Calu3 (cell line): ENCODE measurements at regions not wholly inside any gene's neighbourhood (a gene's known extent, or its start where the extent isn't known, plus 50 kb on each side); places are given as distances from the start of the nearest gene placed in this dataset.

Source experiments
- BruUV-seq: library from RNA; stranded (reverse); fragments of 400-500 nt; replicated peaks from 2 replicates; lab custom pipeline; 2021; lab: Mats Ljungman, UMichigan
- CTCF ChIA-PET: fragments of 300-600 bp; sonication (Branson Sonifier 250); formaldehyde crosslinking; loops from one replicate; lab custom pipeline; 2022; ENCODE audit warnings: antibody characterized with exemption; lab: Charles Lee
- DNase-seq: peaks from one replicate; pipeline ENCODE4 v3.0.0; 2022
- H3K27ac Mint-ChIP-seq: one replicate; pipeline ENCODE4 v1.8.0; 2022; ENCODE audit warnings: mixed read lengths; ENCODE audit not compliant: unreplicated experiment
- H3K27me3 Mint-ChIP-seq: one replicate; pipeline ENCODE4 v1.8.0; 2022; ENCODE audit warnings: mixed read lengths; ENCODE audit not compliant: unreplicated experiment
- H3K36me3 Mint-ChIP-seq: one replicate; pipeline ENCODE4 v1.8.0; 2022; ENCODE audit warnings: mild to moderate bottlenecking, moderate library complexity, mixed read lengths; ENCODE audit not compliant: insufficient read depth, unreplicated experiment
- H3K4me1 Mint-ChIP-seq: one replicate; pipeline ENCODE4 v1.8.0; 2022; ENCODE audit warnings: mild to moderate bottlenecking, low read depth, mixed read lengths; ENCODE audit not compliant: unreplicated experiment
- H3K4me3 Mint-ChIP-seq: one replicate; pipeline ENCODE4 v1.8.0; 2022; ENCODE audit warnings: mild to moderate bottlenecking, low read depth, moderate library complexity, mixed read lengths; ENCODE audit not compliant: unreplicated experiment
- H3K9me3 Mint-ChIP-seq: one replicate; pipeline ENCODE4 v1.8.0; 2022; ENCODE audit warnings: low read depth, mixed read lengths; ENCODE audit not compliant: unreplicated experiment
- intact Hi-C: fragments of 100-400 bp; cut with micrococcal nuclease; formaldehyde crosslinking; loops from one replicate; pipeline ENCODE4 v1.10.0; 2022; ENCODE audit not compliant: unreplicated experiment
- TF ChIP-seq, protein P1 (sequence below): fragments of 200-600 bp; IDR thresholded peaks from one replicate; pipeline ENCODE4 v1.8.0; 2022; ENCODE audit warnings: antibody characterized with exemption; ENCODE audit not compliant: unreplicated experiment

DNA sequence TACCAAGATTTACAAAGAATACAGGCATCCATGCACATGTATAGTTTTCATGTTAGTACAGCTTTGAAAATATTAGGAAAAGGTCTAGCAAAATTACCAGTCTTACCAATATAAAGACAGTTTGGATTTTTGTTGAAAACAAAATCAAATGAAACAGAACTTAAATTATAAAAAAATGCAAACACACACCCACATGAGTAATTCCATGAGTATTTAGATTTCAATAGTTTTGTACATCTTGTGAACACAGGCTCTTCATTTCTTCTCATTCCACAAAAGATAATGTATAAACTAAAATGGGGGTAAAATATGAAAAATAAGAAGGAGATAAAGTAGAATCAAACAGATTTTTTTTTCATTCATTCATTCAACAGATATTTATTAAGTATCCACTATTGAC, 682.2 kb upstream of the ANKRD30A start:
- DNase-seq: no peak
- Mint-ChIP-seq H3K36me3 (no peaks in the 10 kb centered on the region), H3K27me3 (no peaks in the 10 kb centered on the region), H3K4me1 (no peaks in the 10 kb centered on the region), H3K4me3 (no peak overlapping the region), H3K27ac (no peak overlapping the region), H3K9me3 (peaks cover 12% of the 10 kb centered on the region)
- CTCF ChIA-PET: no interaction called here
- TF ChIP-seq, protein P1, sequence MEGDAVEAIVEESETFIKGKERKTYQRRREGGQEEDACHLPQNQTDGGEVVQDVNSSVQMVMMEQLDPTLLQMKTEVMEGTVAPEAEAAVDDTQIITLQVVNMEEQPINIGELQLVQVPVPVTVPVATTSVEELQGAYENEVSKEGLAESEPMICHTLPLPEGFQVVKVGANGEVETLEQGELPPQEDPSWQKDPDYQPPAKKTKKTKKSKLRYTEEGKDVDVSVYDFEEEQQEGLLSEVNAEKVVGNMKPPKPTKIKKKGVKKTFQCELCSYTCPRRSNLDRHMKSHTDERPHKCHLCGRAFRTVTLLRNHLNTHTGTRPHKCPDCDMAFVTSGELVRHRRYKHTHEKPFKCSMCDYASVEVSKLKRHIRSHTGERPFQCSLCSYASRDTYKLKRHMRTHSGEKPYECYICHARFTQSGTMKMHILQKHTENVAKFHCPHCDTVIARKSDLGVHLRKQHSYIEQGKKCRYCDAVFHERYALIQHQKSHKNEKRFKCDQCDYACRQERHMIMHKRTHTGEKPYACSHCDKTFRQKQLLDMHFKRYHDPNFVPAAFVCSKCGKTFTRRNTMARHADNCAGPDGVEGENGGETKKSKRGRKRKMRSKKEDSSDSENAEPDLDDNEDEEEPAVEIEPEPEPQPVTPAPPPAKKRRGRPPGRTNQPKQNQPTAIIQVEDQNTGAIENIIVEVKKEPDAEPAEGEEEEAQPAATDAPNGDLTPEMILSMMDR: no peak
- intact Hi-C loops: no loop called here
- no TSS peak for BruUV-seq

GRCh38 chr10:36441557-36441956, 683.8 kb upstream of the ANKRD30A start:
- H3K9me3 Mint-ChIP-seq: peaks cover 11% of the 10 kb centered on the region
- BruUV-seq: no TSS peak
- H3K27me3 Mint-ChIP-seq: no peaks in the 10 kb centered on the region
- no peak overlapping the region for H3K4me3 Mint-ChIP-seq
- no peak for DNase-seq
- no peak overlapping the region for H3K27ac Mint-ChIP-seq
- H3K4me1 Mint-ChIP-seq: no peaks in the 10 kb centered on the region
- intact Hi-C loops: no loop called here
- TF ChIP-seq, protein P1: no peak
- no peaks in the 10 kb centered on the region for H3K36me3 Mint-ChIP-seq
- CTCF ChIA-PET: no interaction called here

- no TSS peak for BruUV-seq
- CTCF ChIA-PET: no interaction called here
- TF ChIP-seq, protein P1: no peak
- DNase-seq: no peak
- intact Hi-C loops: no loop called here
- H3K36me3 Mint-ChIP-seq: no peaks in the 10 kb centered on the region
- H3K4me1 Mint-ChIP-seq: no peaks in the 10 kb centered on the region
- H3K27ac Mint-ChIP-seq: no peak overlapping the region
- no peak overlapping the region for H3K4me3 Mint-ChIP-seq
- peaks cover 9% of the 10 kb centered on the region for H3K9me3 Mint-ChIP-seq
- H3K27me3 Mint-ChIP-seq: no peaks in the 10 kb centered on the region
These were observed 684.9 kb upstream of the ANKRD30A start for GRCh38 chr10:36440539-36440938.

- Mint-ChIP-seq H3K36me3 (no peaks in the 10 kb centered on the region), H3K27me3 (no peaks in the 10 kb centered on the region), H3K9me3 (peaks cover 9% of the 10 kb centered on the region), H3K4me3 (no peak overlapping the region), H3K27ac (no peak overlapping the region), H3K4me1 (no peaks in the 10 kb centered on the region)
- BruUV-seq: no TSS peak
- CTCF ChIA-PET: no interaction called here
- TF ChIP-seq, protein P1: no peak
- intact Hi-C loops: no loop called here
- no peak for DNase-seq
These were observed 688.0 kb upstream of the ANKRD30A start for GRCh38 chr10:36437367-36437766.

DNA sequence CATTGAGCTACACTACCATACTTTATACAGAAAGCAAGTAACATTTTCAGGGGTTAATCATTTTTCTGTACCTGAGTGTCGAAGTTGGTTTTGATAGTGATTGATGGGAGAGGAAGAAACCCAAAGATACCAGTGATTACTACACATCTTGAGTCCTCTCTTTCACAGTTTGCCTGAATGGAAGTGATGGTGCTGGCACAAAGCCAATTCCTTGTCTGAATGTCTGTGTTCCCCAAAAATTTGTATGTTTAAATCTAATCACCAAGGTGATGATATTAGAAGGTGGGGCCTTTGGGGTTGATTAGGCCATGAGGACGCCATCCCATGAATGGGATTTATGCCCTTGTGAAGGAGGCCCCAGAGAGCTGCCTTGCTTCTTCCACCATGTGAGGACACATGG, 696.9 kb upstream of the ANKRD30A start:
- CTCF ChIA-PET: no interaction called here
- H3K4me3 Mint-ChIP-seq: no peak overlapping the region
- TF ChIP-seq, protein P1: no peak
- intact Hi-C loops: no loop called here
- DNase-seq: no peak
- H3K36me3 Mint-ChIP-seq: no peaks in the 10 kb centered on the region
- no peaks in the 10 kb centered on the region for H3K27me3 Mint-ChIP-seq
- no TSS peak for BruUV-seq
- no peak overlapping the region for H3K27ac Mint-ChIP-seq
- H3K4me1 Mint-ChIP-seq: no peaks in the 10 kb centered on the region
- H3K9me3 Mint-ChIP-seq: peaks cover 15% of the 10 kb centered on the region
